OCI-LY1 (cell line): ENCODE measurements at regions not wholly inside any gene's neighbourhood (a gene's known extent, or its start where the extent isn't known, plus 50 kb on each side); places are given as distances from the start of the nearest gene placed in this dataset.

Experiments
- H2AFZ ChIP-seq: fragments of 200-600 bp; sonication (generic), shearing (Covaris generic); 2 replicates; pipeline ENCODE4 v1.6.0; 2014; ENCODE audit warnings: antibody characterized with exemption, mild to moderate bottlenecking, low read length
- H3F3A ChIP-seq: fragments of 200-600 bp; sonication (generic), shearing (Covaris generic); 2 replicates; pipeline ENCODE4 v1.6.0; 2014; ENCODE audit warnings: mild to moderate bottlenecking, antibody characterized with exemption, low read length, moderate library complexity; ENCODE audit not compliant: insufficient read depth
- H3K27ac ChIP-seq: fragments of 200-600 bp; sonication (generic); 2 replicates; pipeline ENCODE4 v1.5.1; 2014; ENCODE audit warnings: low read length, mixed run types, mild to moderate bottlenecking, low read depth; ENCODE audit not compliant: poor library complexity, severe bottlenecking
- H3K27me3 ChIP-seq: fragments of 200-600 bp; sonication (generic); 2 replicates; pipeline ENCODE4 v1.6.0; 2014; ENCODE audit warnings: antibody characterized with exemption, mild to moderate bottlenecking, low read length, moderate library complexity; ENCODE audit not compliant: insufficient read depth
- H3K36me3 ChIP-seq: fragments of 200-600 bp; sonication (generic); 2 replicates; pipeline ENCODE4 v1.6.1; 2014; ENCODE audit warnings: mild to moderate bottlenecking, antibody characterized with exemption, low read length, moderate library complexity, mixed read lengths; ENCODE audit not compliant: insufficient read depth
- H3K4me1 ChIP-seq: fragments of 200-600 bp; sonication (generic); 2 replicates; pipeline ENCODE4 v1.5.1; 2014; ENCODE audit warnings: mild to moderate bottlenecking, low read length, moderate library complexity; ENCODE audit not compliant: insufficient read depth, severe bottlenecking
- H3K4me2 ChIP-seq: fragments of 200-600 bp; sonication (generic), shearing (Covaris generic); 2 replicates; pipeline ENCODE4 v1.6.1; 2014; ENCODE audit warnings: low read length
- H3K4me3 ChIP-seq: fragments of 200-600 bp; sonication (generic); 2 replicates; pipeline ENCODE4 v1.5.1; 2014; ENCODE audit warnings: low read length, low read depth, mild to moderate bottlenecking, mixed read lengths; ENCODE audit not compliant: poor library complexity, severe bottlenecking
- H3K79me2 ChIP-seq: fragments of 200-600 bp; shearing (Covaris generic); 2 replicates; pipeline ENCODE4 v1.6.1; 2016; ENCODE audit warnings: mixed run types, low read length, mixed read lengths; ENCODE audit not compliant: insufficient read depth
- H3K9ac ChIP-seq: fragments of 200-600 bp; sonication (generic), shearing (Covaris generic); 2 replicates; pipeline ENCODE4 v1.6.1; 2014; ENCODE audit warnings: mild to moderate bottlenecking, low read length, mixed read lengths
- H3K9me2 ChIP-seq: fragments of 200-600 bp; sonication (generic), shearing (Covaris generic); 2 replicates; pipeline ENCODE4 v1.6.1; 2014; ENCODE audit warnings: low read depth, mild to moderate bottlenecking, low read length, mixed read lengths
- H3K9me3 ChIP-seq: fragments of 200-600 bp; shearing (Covaris generic); 2 replicates; pipeline ENCODE4 v1.6.1; 2014; ENCODE audit warnings: low read length, mixed read lengths
- H4K20me1 ChIP-seq: fragments of 200-600 bp; sonication (generic), shearing (Covaris generic); 2 replicates; pipeline ENCODE4 v1.6.0; 2016; ENCODE audit warnings: mild to moderate bottlenecking, low read length; ENCODE audit not compliant: insufficient read depth
- CTCF ChIP-seq: fragments of 200-600 bp; sonication (generic), shearing (Covaris generic); IDR thresholded peaks from 2 replicates; pipeline ENCODE4 v1.5.1; 2017; ENCODE audit warnings: mild to moderate bottlenecking, antibody characterized with exemption, low read length, moderate library complexity, mixed read lengths
- EZH2 ChIP-seq: fragments of 200-600 bp; sonication (generic), shearing (Covaris generic); IDR thresholded peaks from 2 replicates; pipeline ENCODE4 v1.8.0; 2017; ENCODE audit warnings: borderline replicate concordance, mixed run types, mild to moderate bottlenecking, antibody characterized with exemption, low read length, moderate library complexity, mixed read lengths

GRCh38 chr3:176724394-176724759 is 472.9 kb downstream of the TBL1XR1 start:
- no peak overlapping the region for H3K4me3 ChIP-seq
- no peak overlapping the region for H3K4me2 ChIP-seq
- no peaks in the 10 kb centered on the region for H3F3A ChIP-seq
- no peak overlapping the region for H3K27ac ChIP-seq
- no peaks in the 10 kb centered on the region for H3K4me1 ChIP-seq
- no peaks in the 10 kb centered on the region for H4K20me1 ChIP-seq
- H3K36me3 ChIP-seq: no peaks in the 10 kb centered on the region
- H2AFZ ChIP-seq: no peak overlapping the region
- no peaks in the 10 kb centered on the region for H3K79me2 ChIP-seq
- H3K27me3 ChIP-seq: no peaks in the 10 kb centered on the region
- no peak overlapping the region for H3K9ac ChIP-seq
- no peak for TF ChIP-seq EZH2
- no peaks in the 10 kb centered on the region for H3K9me2 ChIP-seq
- no peaks in the 10 kb centered on the region for H3K9me3 ChIP-seq

GRCh38 chr3:176723758-176724393 is 473.4 kb downstream of the TBL1XR1 start:
- H3F3A ChIP-seq: no peaks in the 10 kb centered on the region
- no peaks in the 10 kb centered on the region for H3K79me2 ChIP-seq
- H3K36me3 ChIP-seq: no peaks in the 10 kb centered on the region
- H3K27ac ChIP-seq: no peak overlapping the region
- no peak overlapping the region for H2AFZ ChIP-seq
- no peak overlapping the region for H3K4me2 ChIP-seq
- H3K9me3 ChIP-seq: no peaks in the 10 kb centered on the region
- no peaks in the 10 kb centered on the region for H4K20me1 ChIP-seq
- H3K9me2 ChIP-seq: no peaks in the 10 kb centered on the region
- no peak overlapping the region for H3K4me3 ChIP-seq
- H3K27me3 ChIP-seq: no peaks in the 10 kb centered on the region
- H3K4me1 ChIP-seq: no peaks in the 10 kb centered on the region
- H3K9ac ChIP-seq: no peak overlapping the region
- TF ChIP-seq EZH2 (no peak), CTCF (no peak)

GRCh38 chr3:176714034-176714433 is 483.2 kb downstream of the TBL1XR1 start:
- Histone ChIP-seq H3K9me2 (no peaks in the 10 kb centered on the region), H3K4me2 (no peak overlapping the region), H2AFZ (no peak overlapping the region)

More at GRCh38 chr3:176714034-176714433, 483.2 kb downstream of the TBL1XR1 start:
- no peak overlapping the region for H3K9ac ChIP-seq
- no peak overlapping the region for H3K27ac ChIP-seq
- no peaks in the 10 kb centered on the region for H3K36me3 ChIP-seq
- no peaks in the 10 kb centered on the region for H4K20me1 ChIP-seq
- no peaks in the 10 kb centered on the region for H3K79me2 ChIP-seq
- H3K27me3 ChIP-seq: no peaks in the 10 kb centered on the region
- no peak for TF ChIP-seq CTCF
- no peaks in the 10 kb centered on the region for H3F3A ChIP-seq
- no peak overlapping the region for H3K4me3 ChIP-seq
- H3K4me1 ChIP-seq: no peaks in the 10 kb centered on the region
- no peaks in the 10 kb centered on the region for H3K9me3 ChIP-seq
